Muscle layer of colon (tissue), 2 donors: ENCODE measurements at regions not wholly inside any gene's neighbourhood (a gene's known extent, or its start where the extent isn't known, plus 50 kb on each side); places are given as distances from the start of the nearest gene placed in this dataset.
A peak's percentile ranks its signal among the peaks of the same experiment; 100 is the strongest.

ENCODE experiments used
- H3K27ac ChIP-seq: one replicate; pipeline ENCODE4 v1.7.0; 2013; ENCODE audit warnings: low read depth, mild to moderate bottlenecking, low read length, moderate library complexity
- H3K27me3 ChIP-seq, 2 donors: one replicate each; pipeline ENCODE4 v1.7.0; 2013; ENCODE audit warnings: low read length in 2 of 2, mild to moderate bottlenecking in 2 of 2; ENCODE audit not compliant: insufficient read depth in 2 of 2, control insufficient read depth in 1 of 2
- H3K36me3 ChIP-seq: one replicate; pipeline ENCODE4 v1.7.0; 2013; ENCODE audit warnings: mild to moderate bottlenecking, low read length; ENCODE audit not compliant: insufficient read depth
- H3K4me1 ChIP-seq: one replicate; pipeline ENCODE4 v1.7.0; 2013; ENCODE audit warnings: mild to moderate bottlenecking, low read length; ENCODE audit not compliant: insufficient read depth
- H3K4me3 ChIP-seq, 2 donors: one replicate each; pipeline ENCODE4 v1.7.0; 2013; ENCODE audit warnings: low read length in 2 of 2, low read depth in 1 of 2, mild to moderate bottlenecking in 1 of 2, moderate library complexity in 1 of 2
- H3K9ac ChIP-seq: one replicate; pipeline ENCODE4 v1.7.0; 2013; ENCODE audit warnings: low read length
- H3K9me3 ChIP-seq: one replicate; pipeline ENCODE4 v1.7.0; 2013; ENCODE audit warnings: mild to moderate bottlenecking, low read length
- donor health status: abdominal sarcoma.
- donor health status: Adenocarcinoma of cecum.

DNA sequence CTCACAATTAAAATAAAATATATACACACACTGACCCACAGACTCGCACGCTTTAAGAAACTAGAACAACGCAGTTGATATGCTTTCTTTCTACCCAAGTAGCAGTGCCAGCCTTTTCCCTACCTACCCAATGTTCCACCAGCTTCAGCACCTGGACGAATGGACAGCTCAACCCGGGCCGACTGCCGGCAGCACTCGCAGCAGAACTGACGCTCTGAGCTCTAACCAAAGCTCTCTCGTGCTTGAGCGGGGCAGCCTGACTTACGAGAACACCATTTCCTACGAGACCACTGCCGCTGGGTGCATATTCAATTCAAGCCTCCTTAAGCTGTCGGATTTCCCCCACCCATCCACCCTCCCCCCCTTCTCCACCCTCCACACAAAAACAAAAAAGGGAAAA lies 127.4 kb upstream of the DPYD start:
- Histone ChIP-seq H3K27me3 (peaks cover 43 to 44% of the 10 kb centered on the region in 2 donors), H3K9me3 (no peaks in the 10 kb centered on the region), H3K4me1 (peaks cover 13% of the 10 kb centered on the region), H3K9ac (no peak overlapping the region), H3K4me3 (peak overlapping the region in 1 of 2 donors; percentile 35), H3K36me3 (no peaks in the 10 kb centered on the region), H3K27ac (no peak overlapping the region)

DNA sequence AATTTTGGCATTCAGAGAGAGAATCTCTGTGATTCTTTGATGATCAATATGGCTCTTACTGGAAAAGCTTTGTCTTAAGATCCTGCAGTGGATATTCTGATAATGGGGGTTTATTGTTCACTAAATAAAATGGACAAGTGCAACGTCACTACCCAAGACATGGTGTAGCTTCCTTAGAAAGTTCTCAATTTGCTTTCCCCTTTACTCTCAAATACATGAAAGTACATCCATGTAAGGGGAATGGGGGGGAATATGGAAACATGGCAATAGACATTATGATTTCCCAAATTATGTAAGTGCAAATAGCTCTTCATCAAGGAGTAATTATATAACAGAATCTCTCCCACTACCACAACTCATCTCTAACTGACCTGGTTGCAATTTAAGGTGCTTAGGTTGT lies 126.3 kb upstream of the DPYD start:
- H3K9ac ChIP-seq: no peak overlapping the region
- H3K27me3 ChIP-seq: peaks cover 41 to 43% of the 10 kb centered on the region in 2 donors
- H3K4me3 ChIP-seq: no peak overlapping the region
- H3K9me3 ChIP-seq: no peaks in the 10 kb centered on the region
- H3K27ac ChIP-seq: no peak overlapping the region
- peaks cover 13% of the 10 kb centered on the region for H3K4me1 ChIP-seq
- H3K36me3 ChIP-seq: no peaks in the 10 kb centered on the region

DNA sequence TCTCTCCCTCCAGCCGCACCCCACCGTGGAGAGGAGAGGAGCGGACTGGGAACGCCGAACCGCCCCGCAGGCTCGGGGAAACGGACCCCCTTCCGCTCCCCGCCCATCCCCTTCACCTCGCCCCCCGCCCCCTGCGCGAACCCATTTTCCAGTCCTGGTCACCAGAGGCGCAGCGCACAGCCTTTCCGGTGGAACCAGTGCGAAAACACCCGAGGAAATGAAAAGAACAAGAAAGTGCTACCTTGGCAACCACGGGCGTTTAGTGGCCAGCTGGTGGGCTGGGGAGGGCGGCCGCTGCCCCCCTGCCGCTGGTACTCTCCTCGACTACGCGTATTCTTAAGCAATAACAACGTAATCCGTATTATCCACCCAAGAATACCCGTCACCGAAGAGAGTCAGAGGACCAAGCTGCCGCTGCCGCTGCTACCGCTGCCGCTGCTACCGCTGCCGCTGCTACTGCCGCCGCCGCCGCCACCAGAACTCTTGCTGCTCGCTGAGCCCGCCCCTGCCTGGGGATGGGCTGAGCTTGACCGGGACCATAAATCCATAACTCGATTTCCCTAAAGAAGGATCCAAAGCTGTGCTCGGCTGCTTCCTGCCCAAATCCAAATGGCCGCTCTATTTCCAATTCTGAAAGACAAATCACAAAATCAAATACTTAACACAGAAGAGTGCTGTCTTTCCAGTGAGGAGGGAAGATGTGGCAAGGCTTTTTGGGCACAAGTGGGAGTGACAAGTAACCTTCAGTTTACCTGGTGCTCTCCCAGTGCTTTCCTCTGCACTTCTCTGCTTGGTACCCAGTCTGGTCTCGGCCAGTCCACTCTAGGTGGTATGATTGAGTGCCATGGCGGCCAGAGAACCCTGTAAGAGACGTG lies 125.2 kb upstream of the DPYD start:
- H3K4me1 ChIP-seq: peaks cover 13% of the 10 kb centered on the region
- H3K9ac ChIP-seq: no peak overlapping the region
- H3K4me3 ChIP-seq: peak overlapping the region; percentile 27 to 29
- H3K27ac ChIP-seq: no peak overlapping the region
- peaks cover 41 to 43% of the 10 kb centered on the region in 2 donors for H3K27me3 ChIP-seq
- no peaks in the 10 kb centered on the region for H3K36me3 ChIP-seq
- no peaks in the 10 kb centered on the region for H3K9me3 ChIP-seq

DNA sequence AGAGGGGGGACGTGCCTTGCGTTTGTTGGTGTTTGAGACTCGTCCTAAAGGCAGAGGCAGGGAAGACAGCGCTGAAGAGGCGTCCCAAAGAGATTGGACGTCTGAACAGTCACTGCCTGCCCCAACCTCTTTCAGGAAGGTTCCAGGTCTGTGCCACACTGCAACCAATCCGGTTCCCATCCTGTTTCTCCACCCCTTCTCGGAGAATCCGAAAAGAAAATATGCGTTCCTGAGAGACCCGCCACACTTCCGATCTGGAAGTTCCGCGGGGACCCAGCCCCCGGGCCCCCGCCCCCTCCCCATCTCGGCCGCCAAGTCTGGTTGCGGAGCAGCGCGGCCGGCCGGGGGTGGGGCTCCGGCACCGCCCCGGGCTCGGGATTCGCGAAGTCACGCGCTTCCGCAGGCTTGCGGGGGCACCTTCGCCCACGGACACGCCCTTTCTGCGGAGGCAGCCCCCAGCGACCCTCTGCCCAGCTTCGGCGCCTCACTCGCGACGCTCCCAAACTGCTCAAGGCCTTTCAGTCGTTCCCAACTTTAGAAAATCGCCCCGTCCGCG lies 124.5 kb upstream of the DPYD start:
- no peak overlapping the region for H3K27ac ChIP-seq
- H3K4me3 ChIP-seq: peak overlapping the region; percentile 27 to 29
- peaks cover 38 to 43% of the 10 kb centered on the region in 2 donors for H3K27me3 ChIP-seq
- no peak overlapping the region for H3K9ac ChIP-seq
- H3K36me3 ChIP-seq: no peaks in the 10 kb centered on the region
- H3K9me3 ChIP-seq: no peaks in the 10 kb centered on the region
- peaks cover 13% of the 10 kb centered on the region for H3K4me1 ChIP-seq

DNA sequence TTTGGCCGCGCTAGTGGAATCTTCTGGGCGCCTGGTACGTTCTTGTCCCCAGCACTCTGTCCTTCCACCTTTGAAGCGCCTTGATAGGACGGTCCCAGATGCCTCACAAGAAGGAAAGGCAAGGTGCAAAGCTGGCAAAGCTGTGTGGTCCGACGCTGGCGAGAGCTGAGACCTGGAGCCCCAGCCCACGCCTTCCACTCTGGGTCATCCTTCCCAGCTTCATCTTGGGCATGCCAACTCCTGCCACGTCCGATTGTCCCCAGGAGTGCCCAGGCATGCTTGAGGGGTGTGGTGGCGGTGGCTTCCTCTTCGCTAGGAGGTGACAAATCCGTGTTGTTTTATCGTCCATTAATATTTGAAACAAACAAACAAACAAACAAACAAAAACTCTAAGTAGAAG lies 123.9 kb upstream of the DPYD start:
- peak overlapping the region in 1 of 2 donors; percentile 27 for H3K4me3 ChIP-seq
- H3K27me3 ChIP-seq: peaks cover 34 to 42% of the 10 kb centered on the region in 2 donors
- peaks cover 13% of the 10 kb centered on the region for H3K4me1 ChIP-seq
- no peaks in the 10 kb centered on the region for H3K9me3 ChIP-seq
- H3K36me3 ChIP-seq: no peaks in the 10 kb centered on the region
- H3K9ac ChIP-seq: no peak overlapping the region
- H3K27ac ChIP-seq: no peak overlapping the region

DNA sequence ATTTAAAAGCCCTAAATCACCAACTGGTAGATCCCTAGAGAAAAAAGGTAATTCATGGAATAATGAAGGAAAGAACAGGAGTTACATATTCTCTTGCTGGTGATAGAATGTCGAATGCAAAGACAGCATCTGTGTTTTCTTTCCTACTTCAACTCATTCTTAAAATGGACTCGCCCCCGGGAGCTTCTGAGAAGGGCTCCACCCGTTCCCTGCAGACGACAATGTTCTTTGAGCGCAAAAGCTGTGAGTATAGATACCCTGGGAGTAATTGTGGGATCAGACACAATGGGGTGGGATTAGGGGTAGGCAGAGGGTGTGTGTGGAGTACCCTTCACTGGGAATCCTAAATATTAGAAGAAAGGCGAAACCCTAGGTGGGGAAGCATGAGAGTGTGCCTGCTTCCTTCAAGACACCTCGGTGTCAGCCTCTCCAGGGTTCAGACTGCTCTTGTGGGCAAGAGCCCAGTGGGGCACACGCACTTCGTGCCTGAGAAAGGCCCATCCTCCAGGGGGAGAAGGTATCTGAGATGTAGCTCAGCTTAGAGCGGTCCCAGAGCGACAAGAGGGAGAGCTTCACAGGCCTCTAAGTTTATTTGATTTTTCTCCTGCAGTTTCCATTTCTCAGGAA lies 123.3 kb upstream of the DPYD start:
- Histone ChIP-seq H3K9ac (no peak overlapping the region), H3K4me3 (no peak overlapping the region), H3K9me3 (no peaks in the 10 kb centered on the region), H3K27me3 (peaks cover 28 to 36% of the 10 kb centered on the region in 2 donors), H3K4me1 (peaks cover 9% of the 10 kb centered on the region), H3K27ac (no peak overlapping the region), H3K36me3 (no peaks in the 10 kb centered on the region)

DNA sequence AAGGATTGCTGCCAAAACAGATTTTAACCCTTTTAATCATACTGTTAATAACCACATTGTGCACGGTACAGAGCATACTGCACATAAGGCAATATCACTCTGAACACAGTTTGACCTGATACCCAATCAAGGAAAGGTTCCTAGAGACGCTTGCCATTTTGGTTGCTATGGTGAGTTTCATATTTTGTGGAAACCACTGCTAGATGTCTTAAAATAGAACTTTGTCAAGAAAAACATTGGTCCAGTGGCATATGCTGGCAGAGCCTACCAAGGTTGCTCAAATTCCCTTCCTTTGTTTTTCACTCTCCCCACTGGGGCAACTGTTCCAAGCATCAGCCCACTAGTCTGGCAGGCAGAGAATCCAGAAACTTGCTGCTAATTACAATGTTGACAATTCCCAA lies 114.8 kb upstream of the DPYD start:
- Histone ChIP-seq H3K9ac (no peak overlapping the region), H3K27ac (no peak overlapping the region), H3K36me3 (no peaks in the 10 kb centered on the region), H3K4me3 (no peak overlapping the region), H3K27me3 (no peaks in the 10 kb centered on the region), H3K4me1 (no peaks in the 10 kb centered on the region), H3K9me3 (no peaks in the 10 kb centered on the region)

DNA sequence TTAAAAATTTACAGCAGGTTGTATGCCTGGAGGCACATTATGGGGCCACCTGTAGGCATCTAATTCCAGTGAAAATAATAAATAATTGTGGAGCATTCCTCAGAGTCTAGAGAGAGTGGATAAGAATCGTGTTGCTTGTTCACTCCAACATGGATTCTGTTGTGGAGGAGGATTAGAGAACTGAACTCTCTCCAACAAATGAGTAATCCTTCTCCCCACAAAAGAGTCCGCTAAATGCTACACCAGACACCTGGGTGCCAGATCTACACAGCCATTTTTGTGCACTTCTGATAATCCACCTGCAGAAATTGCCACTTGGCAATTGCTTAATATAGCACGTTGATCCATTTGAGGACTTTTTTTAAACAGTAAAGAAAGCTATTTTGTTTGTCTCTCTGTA lies 113.7 kb upstream of the DPYD start:
- Histone ChIP-seq H3K9ac (no peak overlapping the region), H3K4me1 (no peaks in the 10 kb centered on the region), H3K4me3 (no peak overlapping the region), H3K27ac (no peak overlapping the region), H3K9me3 (no peaks in the 10 kb centered on the region), H3K36me3 (no peaks in the 10 kb centered on the region), H3K27me3 (no peaks in the 10 kb centered on the region)

DNA sequence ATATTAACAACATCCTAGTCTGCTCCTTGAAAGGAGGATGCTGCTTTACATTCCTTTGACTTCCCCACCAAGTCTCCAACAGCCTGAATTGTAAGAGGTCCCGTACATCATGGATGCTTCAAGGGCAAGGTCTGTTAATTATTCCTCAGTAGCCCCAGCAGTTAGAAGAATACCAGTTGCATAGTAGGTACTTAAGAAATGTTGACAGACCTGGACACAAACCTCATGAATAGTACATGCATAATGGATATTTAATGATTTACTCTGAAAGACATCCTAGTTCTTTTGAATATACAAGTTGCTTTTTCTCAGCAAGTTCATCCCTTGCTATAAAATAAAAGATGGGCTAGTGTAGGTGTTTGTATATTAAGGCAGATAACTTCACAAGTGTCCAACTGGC lies 112.1 kb upstream of the DPYD start:
- no peaks in the 10 kb centered on the region for H3K36me3 ChIP-seq

DNA sequence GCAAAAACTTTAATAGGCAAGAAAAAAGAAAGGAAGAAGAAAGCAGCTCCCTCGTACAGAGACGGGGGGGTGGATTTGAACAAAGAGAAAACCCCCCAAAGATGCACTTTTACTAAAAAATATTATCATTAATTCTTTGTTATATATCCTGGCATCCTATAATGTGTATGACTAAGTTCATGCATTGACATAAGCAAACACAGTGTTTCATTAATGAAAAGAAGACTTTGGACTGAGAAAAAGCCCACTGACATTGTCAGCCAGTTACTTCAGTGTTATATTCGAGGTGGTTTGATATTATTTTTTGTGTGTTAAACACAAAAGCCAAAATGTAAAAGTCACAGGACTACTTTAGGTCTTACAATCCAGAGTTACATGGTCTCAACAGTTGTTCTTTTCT lies 110.1 kb upstream of the DPYD start:
- no peak overlapping the region for H3K9ac ChIP-seq
- no peak overlapping the region for H3K27ac ChIP-seq
- no peaks in the 10 kb centered on the region for H3K27me3 ChIP-seq
- no peaks in the 10 kb centered on the region for H3K4me1 ChIP-seq
- no peak overlapping the region for H3K4me3 ChIP-seq
- H3K36me3 ChIP-seq: no peaks in the 10 kb centered on the region
- no peaks in the 10 kb centered on the region for H3K9me3 ChIP-seq

More for the DNA sequence above, 112.1 kb upstream of the DPYD start:
- Histone ChIP-seq H3K9me3 (no peaks in the 10 kb centered on the region), H3K4me1 (no peaks in the 10 kb centered on the region), H3K27me3 (no peaks in the 10 kb centered on the region), H3K27ac (no peak overlapping the region), H3K4me3 (no peak overlapping the region), H3K9ac (no peak overlapping the region)

DNA sequence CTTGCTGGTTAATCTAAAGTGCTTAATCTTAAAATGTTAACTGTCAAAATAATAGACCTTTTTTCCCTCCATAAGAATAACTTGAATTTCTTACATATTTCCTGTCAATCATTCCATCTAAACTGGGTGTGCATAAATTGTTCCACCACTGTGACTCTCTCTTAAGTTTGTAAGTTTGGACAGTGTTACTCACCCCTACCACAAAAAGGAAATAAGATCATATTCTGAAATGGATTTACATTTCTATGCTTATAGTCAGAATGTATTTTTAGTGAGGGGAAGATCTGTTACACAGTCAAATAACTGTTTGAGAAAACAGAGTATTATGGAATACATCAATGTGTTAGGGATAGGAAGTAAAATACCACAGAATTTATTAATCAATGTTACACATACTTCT lies 109.6 kb upstream of the DPYD start:
- no peaks in the 10 kb centered on the region for H3K9me3 ChIP-seq
- no peak overlapping the region for H3K27ac ChIP-seq
- no peaks in the 10 kb centered on the region for H3K36me3 ChIP-seq
- no peaks in the 10 kb centered on the region for H3K27me3 ChIP-seq
- no peaks in the 10 kb centered on the region for H3K4me1 ChIP-seq
- no peak overlapping the region for H3K9ac ChIP-seq
- no peak overlapping the region for H3K4me3 ChIP-seq
